Stimulated activated naive CD4-positive, alpha-beta T cell treated with Interleukin-2 at 50 U/mL for 16 hours (primary cell): ENCODE measurements at regions not wholly inside any gene's neighbourhood (a gene's known extent, or its start where the extent isn't known, plus 50 kb on each side); places are given as distances from the start of the nearest gene placed in this dataset.
"Not testable (repeated sequence)": the region's sequence is repeated elsewhere in the genome, so short reads cannot be mapped to it uniquely, and the experiment has no call there.

ENCODE experiments used
- DNase-seq: peaks from one replicate; lab custom pipeline; 2025; lab: John Stamatoyannopoulos, UW

- DNase-seq, result no peak
Observed at GRCh38 chr5:164504141-164504772, 998.8 kb downstream of the MAT2B start.

GRCh38 chr5:164505791-164506190, 1000.4 kb downstream of the MAT2B start:
- DNase-seq, result no peak

GRCh38 chr5:164518067-164518740, 1012.8 kb downstream of the MAT2B start:
- no peak for DNase-seq

GRCh38 chr5:164518741-164519080, 1013.3 kb downstream of the MAT2B start:
- no peak for DNase-seq

- no peak for DNase-seq
Observed at GRCh38 chr5:164532235-164532900, 1026.9 kb downstream of the MAT2B start.

GRCh38 chr5:164533426-164533825, 1028.0 kb downstream of the MAT2B start:
- not testable (repeated sequence) for DNase-seq

- DNase-seq, result no peak
Observed at GRCh38 chr5:164540174-164540573, 1034.8 kb downstream of the MAT2B start.

GRCh38 chr5:164545507-164545906, 1040.1 kb downstream of the MAT2B start:
- no peak for DNase-seq

GRCh38 chr5:164553851-164554250, 1048.4 kb downstream of the MAT2B start:
- DNase-seq, result no peak

- no peak for DNase-seq
Observed at GRCh38 chr5:164555809-164556208, 1050.4 kb downstream of the MAT2B start.

- DNase-seq, result no peak
Observed at GRCh38 chr5:164560216-164560615, 1054.8 kb downstream of the MAT2B start.

- no peak for DNase-seq
Observed at GRCh38 chr5:164561933-164562872, 1056.8 kb downstream of the MAT2B start.

GRCh38 chr5:164563370-164563769, 1058.0 kb downstream of the MAT2B start:
- DNase-seq, result no peak

GRCh38 chr5:164573397-164573796, 1068.0 kb downstream of the MAT2B start:
- DNase-seq, result no peak

- DNase-seq, result no peak
Observed at GRCh38 chr5:164577201-164577600, 1071.8 kb downstream of the MAT2B start.

GRCh38 chr5:164577742-164578141, 1072.3 kb downstream of the MAT2B start:
- no peak for DNase-seq

GRCh38 chr5:164578401-164578800, 1073.0 kb downstream of the MAT2B start:
- DNase-seq, result no peak

GRCh38 chr5:164578911-164579310, 1073.5 kb downstream of the MAT2B start:
- no peak for DNase-seq

GRCh38 chr5:164580155-164580554, 1074.7 kb downstream of the MAT2B start:
- no peak for DNase-seq

GRCh38 chr5:164581889-164582288, 1076.5 kb downstream of the MAT2B start:
- DNase-seq, result no peak

GRCh38 chr5:164593982-164594381, 1088.6 kb downstream of the MAT2B start:
- DNase-seq, result no peak

GRCh38 chr5:164597293-164597900, 1092.0 kb downstream of the MAT2B start:
- DNase-seq, result no peak
